NCI-H2029 treated with DMSO at 0.1 percent for 48 hours (cell line): ENCODE measurements at regions not wholly inside any gene's neighbourhood (a gene's known extent, or its start where the extent isn't known, plus 50 kb on each side); places are given as distances from the start of the nearest gene placed in this dataset.
"Not testable (repeated sequence)": the region's sequence is repeated elsewhere in the genome, so short reads cannot be mapped to it uniquely, and the experiment has no call there.

Source experiments
- DNase-seq: peaks from one replicate; lab custom pipeline; 2025; lab: John Stamatoyannopoulos, UW

DNA sequence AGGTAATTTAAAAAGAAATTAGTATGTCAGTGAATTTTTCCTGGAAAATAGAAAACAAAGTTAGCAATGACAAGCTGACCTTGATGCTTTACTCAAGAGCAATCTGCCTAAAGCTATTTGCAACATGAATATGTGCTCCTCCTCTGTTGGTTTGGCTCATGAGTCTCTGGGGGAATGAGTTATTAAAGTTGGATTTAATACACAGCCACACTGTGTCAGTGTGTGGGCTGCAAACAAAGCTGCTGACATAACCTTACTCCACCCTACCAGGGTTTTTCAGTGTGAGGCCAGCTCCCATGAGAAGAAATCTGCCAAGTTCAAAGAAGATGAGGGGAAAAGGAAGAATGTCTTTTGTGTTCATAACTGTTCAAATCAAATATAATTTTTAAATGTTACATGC is 280.5 kb downstream of the TLL1 start:
- no peak for DNase-seq

DNA sequence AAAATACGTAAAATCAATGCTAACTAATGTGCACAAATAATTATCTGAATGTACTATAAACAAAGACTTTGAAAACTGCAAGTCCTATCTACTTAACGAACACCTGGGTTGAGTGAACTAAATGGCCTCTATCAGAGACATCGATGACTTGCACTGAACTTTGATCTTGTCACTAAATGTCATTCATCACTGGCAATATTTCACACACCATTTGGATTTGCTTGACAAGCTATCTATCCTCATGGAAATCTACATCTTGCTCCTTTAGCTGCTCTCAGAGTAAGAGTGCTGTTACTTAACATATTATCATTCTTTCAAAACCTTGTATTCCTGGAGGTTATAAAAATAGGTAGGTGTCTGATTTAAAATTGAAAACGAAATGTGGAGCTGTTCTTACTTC is 289.3 kb downstream of the TLL1 start:
- DNase-seq, result no peak

DNA sequence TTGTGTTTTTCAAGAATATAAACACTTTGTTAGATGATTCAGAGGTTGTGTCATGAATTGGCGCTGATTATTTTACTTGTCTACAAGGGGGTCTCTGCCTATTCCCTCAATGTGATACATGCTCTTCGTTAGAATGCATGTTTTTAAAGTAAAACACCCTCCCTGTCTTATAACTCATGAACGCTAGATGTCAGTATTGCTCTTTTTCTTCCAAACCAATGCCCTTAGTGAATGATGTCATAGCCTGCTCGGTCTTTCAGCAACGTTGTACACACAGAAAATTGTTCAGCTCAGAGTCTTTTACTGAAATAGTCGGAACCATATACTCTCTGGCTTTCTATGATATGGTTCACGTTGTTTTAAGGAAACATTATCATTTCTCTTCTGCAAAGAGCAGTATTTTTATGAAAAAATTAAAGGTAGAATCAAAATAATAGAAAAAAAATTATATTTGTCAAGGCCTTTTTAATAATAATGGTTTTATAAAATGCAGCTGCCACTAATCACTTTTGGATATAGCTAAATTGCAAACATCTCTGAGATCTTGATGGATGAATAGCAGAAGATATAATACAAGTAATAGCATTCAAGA is 292.9 kb downstream of the TLL1 start:
- DNase-seq, result peak; percentile 76

DNA sequence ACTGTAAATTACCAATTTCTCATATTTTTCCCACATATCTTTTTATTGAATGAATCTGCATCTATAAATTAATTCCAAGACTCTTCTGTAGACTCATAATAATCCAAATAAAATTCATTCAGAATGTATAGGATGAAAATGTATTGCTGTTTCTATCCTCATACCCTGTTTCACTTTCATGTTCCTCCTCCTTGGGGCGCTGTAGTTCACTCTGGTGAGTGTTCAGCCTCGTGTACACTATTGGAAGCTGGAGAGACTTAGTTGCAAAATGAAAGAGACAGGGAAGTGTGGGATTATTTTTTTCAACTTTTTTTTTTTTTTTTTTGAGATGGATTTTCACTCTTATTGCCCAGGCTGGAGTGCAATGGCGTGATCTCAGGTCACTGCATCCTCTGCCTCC is 296.1 kb downstream of the TLL1 start:
- no peak for DNase-seq

DNA sequence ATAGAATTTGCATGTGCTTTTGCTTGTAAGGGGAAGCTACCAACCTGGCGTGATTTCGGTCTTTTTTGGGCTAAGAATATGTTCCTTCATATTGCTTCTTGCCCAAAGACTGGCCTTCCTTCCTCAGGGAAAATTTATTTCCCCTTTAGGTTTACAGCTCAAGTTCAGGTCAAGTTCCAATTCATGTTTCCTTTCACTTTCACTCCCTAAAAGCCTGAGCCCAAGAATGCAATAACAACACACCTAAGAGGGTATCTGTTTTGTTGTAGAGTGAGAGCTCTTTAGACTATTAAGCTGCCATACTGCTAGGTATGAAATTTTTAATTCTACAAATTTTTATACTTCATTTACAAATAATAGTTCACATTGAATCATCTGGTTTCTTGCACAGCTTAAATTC is 299.6 kb downstream of the TLL1 start:
- no peak for DNase-seq

DNA sequence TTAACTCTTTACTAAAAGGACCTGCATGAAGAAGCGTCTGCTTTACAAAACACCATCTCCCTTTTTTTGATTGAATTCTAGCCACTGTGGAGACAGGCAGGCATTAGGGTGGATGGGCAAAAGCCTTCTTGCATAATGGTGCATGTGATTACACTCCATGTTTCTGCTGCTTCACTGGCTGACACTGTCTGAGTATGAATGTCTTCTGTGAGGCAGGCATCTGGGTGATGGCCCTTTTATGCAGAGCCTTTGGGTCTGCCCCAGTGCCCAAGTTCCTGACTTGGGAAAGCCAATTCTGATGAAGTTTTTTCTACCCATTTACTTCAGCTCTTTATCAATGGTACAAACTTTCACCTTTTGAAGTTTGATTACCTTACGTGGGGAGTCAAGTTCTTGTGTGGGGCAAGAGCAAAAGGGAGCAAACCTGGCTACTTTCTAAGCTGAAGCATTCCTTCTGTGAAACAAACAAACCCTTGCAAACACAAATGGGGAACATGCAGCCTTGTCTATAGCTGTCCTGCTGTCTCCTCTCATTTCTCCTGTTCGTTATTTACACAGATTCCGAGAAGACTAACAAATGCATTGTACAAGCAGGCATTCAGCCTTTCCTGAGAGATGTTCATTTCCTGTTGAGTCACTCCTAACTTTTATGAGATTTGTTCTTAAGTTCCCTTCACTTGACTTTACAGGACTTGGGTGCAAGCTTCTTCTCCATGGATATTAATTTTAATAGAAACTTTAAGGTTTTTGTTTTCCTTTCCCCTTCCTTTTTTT is 301.9 kb downstream of the TLL1 start:
- no peak for DNase-seq

DNA sequence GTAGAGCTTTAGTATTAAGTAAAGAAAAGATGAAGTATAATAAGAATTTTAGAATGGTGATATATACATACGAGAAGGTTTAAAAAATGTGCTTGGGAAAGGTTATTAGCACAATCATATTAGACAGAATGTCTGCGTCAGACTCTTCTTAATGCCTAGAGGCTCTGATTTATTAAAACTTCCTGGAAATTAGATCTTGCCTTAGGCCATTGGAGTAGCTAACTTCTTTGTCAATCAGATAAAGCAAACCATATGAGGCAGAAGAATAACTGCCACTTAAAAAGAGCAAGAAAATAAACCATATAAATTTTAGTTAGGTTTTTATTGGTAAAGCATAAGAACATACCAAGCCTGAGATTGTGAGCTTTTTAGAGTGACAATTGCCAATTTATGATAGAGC is 309.1 kb downstream of the TLL1 start:
- no peak for DNase-seq

DNA sequence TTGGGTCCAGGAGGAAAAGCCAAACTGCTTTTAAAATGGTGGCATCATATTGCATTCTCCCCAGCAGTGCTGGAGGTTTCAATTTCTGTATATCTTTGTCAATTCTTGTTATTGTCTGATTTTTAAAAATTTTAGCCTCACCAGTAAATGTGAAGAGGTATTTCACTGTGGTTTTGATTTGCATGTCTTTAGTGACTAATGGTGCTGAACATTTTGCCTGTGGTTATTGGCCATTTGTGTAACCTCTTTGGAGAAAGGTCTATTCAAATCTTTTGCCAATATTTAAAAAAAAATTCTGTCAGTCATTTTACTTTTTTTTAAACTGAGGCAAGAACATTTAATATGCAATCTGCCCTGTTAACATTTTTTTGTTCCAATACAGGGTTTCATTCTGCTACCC is 322.1 kb downstream of the TLL1 start:
- DNase-seq, result no peak

DNA sequence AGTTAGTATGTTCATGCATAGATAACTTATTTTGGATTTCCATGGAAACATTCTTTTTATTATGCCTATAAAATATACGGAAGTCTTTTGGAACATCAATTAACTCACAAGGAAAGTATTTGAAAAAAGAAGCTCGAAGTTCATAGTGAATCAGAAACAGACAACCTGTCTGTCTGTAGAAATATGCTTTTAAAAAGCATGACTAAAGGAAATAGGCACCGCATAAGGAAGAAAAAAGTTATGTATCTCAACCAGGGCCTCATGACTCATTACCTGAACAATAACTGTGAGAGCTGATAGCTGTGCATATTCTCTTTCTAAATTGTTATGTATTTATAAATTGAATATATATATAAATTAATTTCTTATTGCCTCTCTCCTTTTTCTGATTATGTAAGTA is 324.1 kb downstream of the TLL1 start:
- no peak for DNase-seq

DNA sequence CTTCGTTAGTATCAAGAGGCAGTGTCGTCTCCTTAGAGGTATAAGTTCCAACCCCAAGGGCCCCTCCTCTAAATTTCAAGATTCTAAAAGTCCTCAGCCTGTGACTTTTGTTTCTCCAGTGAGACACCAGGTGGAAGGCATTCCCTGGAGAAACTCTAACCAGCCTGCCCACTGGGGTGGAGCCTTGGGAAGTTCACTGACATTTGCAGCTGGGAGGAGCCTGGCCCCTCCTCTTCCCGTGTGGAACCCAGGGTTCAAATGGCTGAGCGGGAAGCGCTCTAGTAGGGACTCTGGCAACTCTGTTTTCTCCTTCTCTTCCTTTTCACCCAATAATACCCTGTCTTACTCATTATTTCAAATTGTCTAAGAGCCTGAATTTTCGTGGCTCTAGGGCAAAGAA is 325.0 kb downstream of the TLL1 start:
- no peak for DNase-seq

DNA sequence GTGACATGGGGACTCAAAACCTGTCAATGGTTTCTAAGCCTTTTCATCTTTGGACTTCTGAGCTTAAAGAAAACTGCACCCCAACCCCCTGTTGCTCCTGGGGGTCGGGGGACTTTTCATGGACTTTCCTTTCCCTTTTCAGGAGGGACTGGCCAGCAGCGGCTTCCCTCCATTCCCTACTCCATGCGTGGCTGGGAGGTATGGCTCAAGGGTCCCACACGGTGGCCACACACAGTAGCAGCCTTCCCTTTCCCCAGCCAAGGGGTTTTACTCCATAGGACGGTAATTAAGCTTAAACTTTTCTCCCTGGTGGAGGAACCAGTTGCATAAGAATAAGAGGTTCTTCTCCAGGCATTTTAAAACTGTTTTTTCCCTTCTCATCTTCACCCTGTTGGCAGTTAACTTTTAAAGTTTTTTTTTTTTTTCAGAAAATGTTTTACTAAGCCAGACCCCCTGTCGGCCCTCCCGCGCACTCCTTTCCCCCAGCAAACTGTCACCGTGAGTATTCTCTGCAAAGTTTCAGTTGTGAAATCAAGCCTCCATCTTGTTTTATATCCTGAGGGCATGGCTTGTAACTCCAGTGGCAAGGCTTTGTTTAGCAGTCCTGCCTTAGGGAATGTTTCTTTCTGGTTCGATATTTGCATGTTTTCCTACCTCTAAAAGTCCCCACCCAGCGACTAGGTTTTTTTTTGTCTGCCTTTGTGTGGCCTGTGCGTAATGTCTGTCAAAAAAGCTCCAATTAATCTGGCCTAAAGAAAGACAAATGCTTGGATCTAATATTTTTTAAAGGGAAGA is 325.7 kb downstream of the TLL1 start:
- DNase-seq, result no peak

DNA sequence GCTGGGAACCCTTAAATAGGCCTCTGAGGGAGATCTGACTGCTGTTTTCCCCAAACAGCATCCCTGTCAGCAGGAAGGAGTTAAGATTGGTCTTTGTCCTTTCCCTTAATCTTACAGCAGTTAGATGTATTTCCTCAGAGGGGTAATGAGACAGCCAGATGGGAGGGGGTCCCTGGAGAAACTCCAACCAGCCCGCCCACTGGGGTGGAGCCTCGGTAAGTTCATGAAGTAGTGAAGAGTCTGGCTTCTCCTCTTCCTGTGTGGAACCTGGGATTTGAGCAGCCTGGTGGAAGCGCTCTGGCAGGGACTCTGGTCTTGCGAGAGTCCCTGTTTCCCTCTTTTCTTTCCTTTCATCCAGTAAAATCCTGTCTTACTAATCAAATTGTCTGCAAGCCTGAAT is 330.0 kb downstream of the TLL1 start:
- no peak for DNase-seq

DNA sequence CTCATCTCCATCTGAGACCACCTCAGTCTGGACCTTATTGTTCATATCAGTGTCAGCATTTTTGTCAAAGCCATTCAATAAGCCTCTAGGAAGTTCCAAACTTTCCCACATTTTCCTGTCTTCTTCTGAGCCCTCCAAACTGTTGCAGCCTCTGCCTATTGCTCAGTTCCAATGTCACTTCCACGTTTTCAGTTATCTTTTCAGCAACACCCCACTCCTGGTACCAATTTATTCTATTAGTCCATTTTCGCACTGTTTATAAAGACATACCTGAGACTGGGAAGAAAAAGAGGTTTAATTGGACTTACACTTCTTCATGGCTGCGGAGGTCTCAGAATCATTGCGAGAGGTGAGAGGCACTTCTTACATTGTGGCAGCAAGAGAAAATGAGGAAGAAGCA is 339.3 kb downstream of the TLL1 start:
- not testable (repeated sequence) for DNase-seq

DNA sequence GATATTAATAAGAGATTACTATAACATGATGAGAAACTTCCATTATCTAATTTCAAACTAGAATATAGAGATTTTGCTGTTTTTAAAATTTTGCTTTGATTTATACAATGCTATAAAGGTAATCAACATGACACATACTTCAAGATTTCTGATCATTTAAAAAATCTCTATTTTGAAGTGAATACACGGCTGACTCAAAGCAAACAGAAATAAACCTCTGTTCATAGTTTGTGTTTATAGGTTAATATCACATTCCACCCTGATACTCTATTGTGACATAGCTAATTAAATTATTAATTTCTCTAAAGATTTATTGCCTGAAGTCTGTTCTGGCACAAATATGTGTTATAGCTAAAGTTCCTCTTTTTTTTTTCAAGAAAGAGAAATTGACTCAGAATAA is 349.2 kb downstream of the TLL1 start:
- no peak for DNase-seq

DNA sequence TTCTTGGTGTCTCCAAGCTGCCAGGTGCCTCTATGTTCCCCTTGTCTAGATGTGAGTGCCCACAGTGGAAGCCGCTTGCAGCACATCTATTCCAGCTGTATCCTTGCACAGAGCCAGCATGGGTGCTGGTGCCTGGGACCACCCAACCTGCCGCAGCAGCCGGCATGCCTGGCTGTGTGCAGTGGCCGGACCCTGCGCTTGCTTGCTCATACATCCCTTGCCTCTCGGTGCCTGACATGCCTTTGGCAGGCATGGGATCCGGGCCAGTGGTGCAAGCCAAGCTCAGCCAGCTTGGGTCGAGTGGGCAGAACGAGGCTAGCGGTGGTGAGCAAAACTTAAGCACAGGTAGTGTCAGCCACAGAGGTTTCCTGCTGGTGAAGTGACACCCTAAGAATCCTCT is 355.1 kb downstream of the TLL1 start:
- no peak for DNase-seq

DNA sequence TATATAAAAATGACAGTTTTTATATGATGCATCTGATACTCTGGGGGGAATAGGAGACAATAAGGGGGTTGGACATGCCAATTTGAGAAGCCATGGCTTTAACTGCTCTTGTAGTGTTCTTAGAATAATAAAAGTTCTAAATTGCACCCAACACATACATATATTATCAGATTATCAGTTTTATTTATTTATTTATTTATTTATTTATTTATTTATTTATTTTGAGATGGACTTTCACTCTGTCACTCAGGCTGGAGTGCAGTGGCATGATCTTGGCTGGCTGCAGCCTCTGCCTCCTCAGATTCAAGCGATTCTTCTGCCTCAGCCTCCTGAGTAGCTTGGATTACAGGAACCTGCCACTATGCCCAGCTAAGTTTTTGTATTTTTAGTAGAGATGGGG is 356.8 kb downstream of the TLL1 start:
- DNase-seq, result no peak

DNA sequence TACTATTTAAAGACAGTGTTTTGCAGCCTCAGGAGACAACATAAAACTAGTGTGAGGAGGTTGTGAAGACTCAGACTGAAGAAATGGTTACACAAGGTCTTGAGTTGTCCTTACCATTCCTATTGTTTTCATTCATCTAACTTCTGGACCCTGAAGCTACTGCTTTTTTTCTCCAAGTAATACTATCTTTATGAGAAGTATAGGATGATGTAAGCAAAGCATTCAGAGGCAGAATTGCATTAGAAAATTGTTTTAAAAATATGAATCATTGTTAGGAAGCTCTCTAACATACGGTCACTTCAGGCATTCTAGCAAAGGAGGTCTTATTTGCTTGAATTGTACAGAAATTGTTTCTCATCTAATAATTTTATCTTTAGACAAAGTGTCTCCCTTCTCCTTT is 357.8 kb downstream of the TLL1 start:
- no peak for DNase-seq

DNA sequence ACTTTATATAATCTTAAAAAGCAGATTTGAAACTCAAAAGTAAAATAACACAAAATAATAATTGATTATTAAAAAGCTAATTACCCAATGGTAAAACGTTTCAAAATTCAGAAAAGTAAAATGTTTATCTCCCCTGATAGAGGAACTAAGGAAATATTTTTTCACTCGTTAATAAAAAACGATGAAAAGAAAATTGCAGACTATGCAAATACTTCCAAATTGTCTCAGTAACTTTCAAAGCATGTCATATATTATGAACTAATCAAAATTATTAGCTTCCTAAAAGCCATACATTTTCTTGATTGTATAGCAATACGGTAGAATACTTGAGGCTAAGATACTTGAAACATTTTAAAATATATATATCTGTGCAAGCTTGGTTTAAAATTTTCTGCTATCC is 366.3 kb downstream of the TLL1 start:
- DNase-seq, result no peak

DNA sequence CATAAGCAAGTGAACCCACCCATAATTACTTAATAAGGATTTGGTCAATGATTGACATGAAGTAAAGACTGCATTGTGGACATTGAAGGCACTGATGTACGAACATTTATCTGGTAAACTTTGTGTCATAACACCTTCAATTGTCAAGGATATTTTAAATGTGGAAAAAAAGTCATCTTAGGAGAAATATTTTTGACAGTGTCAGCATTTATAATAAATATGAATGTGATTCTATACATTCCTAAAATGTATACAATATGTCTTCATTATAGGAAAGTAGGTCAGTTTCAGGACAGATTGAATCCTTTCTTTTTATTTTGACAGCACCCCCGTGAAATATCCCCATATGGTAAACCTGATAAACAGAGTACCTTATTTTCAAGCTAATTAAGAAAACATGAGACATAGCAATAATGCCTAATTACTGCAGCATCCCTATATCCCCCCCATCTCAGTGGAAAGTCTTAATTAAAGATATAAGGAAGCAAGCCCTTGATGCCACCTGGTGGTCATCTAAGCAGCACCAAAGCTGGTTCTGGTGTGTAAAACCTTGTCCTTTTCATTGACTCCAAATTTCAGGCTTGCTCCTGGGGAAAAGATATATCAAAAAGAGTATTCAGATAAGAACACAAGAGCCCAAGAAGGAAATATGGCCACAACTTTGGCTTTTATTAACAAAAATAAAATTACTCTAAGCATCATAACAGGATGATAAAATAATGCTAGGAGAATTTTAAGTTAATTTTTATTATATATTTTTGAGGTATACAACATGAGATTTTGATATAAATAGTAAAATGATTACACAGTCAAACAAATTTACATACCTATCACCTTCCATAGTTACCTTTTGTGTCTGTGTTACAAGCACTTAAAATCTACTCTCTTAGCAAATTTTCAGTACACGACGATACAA is 379.7 kb downstream of the TLL1 start:
- no peak for DNase-seq

DNA sequence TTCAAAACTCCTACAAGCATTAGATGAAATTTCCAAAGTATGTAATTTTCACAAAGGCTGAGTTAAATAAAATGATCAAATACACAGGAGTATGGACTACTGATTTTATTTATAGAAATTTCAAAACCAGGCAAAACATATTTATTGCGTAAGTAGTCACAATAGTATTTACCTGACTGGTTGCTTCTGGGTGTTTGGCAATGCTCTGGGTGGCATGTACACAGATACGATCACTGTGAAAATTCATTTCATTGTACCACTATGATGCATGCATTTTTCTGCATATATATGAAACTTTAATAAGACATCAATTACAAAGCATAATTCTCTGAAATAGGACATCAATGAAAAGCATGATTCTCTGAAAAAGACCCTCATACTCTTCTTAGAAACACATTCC is 384.2 kb downstream of the TLL1 start:
- no peak for DNase-seq

DNA sequence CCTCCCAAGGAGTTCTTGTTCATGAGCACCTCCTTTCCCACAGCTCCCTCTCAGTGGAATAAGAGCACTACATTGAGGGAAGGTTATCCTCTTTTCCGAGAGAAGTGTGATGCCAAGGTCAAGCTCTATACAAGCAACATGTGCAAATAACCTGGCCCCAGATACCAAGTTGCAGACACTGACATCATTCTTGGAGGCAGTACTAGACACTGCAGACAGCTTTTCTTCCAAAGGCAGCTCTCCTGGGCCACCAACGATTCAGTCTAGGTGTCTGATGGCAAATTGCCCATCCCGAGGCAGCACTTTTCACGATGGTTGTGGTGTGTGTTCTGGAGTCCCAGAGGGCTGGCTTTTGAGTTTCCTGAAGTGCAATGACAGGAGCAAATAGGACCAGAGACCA is 384.9 kb downstream of the TLL1 start:
- DNase-seq, result no peak

DNA sequence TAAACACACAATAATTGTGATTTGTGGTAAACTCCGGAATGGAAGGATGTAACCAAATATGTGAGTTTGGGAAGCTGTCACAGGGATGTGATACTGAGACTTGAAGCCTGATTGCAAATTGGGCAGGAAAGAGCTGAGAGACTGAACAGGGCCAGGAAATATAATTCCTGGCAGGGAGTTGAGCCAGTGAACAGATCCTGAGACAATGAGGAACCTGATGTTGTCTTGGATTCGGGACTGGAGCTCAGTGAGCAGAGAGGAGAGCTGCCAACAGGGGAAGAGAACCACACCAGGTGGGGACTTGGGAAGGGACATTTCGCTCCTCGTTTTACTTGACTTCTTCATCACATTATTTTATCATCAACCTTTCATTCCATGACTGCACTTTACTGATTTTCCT is 386.0 kb downstream of the TLL1 start:
- no peak for DNase-seq
